ENCODE measurements at regions not wholly inside any gene's neighbourhood (a gene's known extent, or its start where the extent isn't known, plus 50 kb on each side); places are given as distances from the start of the nearest gene placed in this dataset.

DNA sequence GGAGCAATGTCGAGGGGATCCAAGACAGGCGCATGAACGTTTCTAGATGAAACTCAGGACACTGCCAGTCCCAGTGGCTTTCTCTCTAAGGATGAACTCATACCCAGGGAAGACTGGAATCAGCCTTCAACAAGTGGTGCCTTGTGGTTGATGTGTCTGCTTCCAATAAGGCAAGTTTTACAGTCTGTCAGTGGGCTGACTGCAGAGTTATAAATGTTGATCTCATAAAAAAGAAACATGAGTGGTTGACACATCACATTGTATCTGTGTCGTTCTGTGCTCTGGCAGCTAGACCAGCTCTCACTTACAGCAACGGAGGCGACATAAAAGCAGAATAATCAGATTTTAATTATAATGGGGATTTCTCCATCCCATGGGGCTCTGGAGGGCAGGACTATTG lies 96.7 kb downstream of the SNX19 start:
- Histone ChIP-seq H3K4me3 (ENCODE audit: low read depth in 1 of 2, low read length in 2 of 2) (no peak overlapping the region), H3K9ac (ENCODE audit: low read depth, low read length) (no peak overlapping the region)
- no peak for DNase-seq

More for the DNA sequence above, 96.7 kb downstream of the SNX19 start:
- Histone ChIP-seq H4K20me1 (ENCODE audit: insufficient read depth, low read length) (no peaks in the 10 kb centered on the region), H3K4me2 (ENCODE audit: insufficient read depth, low read length) (no peak overlapping the region), H2AFZ (ENCODE audit: low read depth, low read length) (no peak overlapping the region), H3K27ac (ENCODE audit: low read length) (no peak overlapping the region), H3K36me3 (ENCODE audit: insufficient read depth, low read length) (no peaks in the 10 kb centered on the region), H3K9me3 (ENCODE audit: insufficient read depth, low read length, severe bottlenecking) (no peaks in the 10 kb centered on the region), H3K27me3 (ENCODE audit: insufficient read depth, low read length, poor library complexity) (peaks cover 11% of the 10 kb centered on the region), H3K79me2 (ENCODE audit: insufficient read depth, low read length) (no peaks in the 10 kb centered on the region), H3K4me1 (ENCODE audit: insufficient read depth, low read length) (no peaks in the 10 kb centered on the region)
- TF ChIP-seq, protein P1, sequence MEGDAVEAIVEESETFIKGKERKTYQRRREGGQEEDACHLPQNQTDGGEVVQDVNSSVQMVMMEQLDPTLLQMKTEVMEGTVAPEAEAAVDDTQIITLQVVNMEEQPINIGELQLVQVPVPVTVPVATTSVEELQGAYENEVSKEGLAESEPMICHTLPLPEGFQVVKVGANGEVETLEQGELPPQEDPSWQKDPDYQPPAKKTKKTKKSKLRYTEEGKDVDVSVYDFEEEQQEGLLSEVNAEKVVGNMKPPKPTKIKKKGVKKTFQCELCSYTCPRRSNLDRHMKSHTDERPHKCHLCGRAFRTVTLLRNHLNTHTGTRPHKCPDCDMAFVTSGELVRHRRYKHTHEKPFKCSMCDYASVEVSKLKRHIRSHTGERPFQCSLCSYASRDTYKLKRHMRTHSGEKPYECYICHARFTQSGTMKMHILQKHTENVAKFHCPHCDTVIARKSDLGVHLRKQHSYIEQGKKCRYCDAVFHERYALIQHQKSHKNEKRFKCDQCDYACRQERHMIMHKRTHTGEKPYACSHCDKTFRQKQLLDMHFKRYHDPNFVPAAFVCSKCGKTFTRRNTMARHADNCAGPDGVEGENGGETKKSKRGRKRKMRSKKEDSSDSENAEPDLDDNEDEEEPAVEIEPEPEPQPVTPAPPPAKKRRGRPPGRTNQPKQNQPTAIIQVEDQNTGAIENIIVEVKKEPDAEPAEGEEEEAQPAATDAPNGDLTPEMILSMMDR (IDR thresholded peaks at IDR 0.05; ENCODE audit: borderline replicate concordance, extremely low read depth, low read length, poor library complexity, severe bottlenecking): no peak
- no peak for TF ChIP-seq EZH2 (IDR thresholded peaks at IDR 0.05; ENCODE audit: borderline replicate concordance, low read depth, low read length, severe bottlenecking)
- no peak for ATAC-seq (ENCODE audit: insufficient read depth, low read depth)
